ENCODE measurements at regions not wholly inside any gene's neighbourhood (a gene's known extent, or its start where the extent isn't known, plus 50 kb on each side); places are given as distances from the start of the nearest gene placed in this dataset.

GRCh38 chr2:41726364-41726763, 321.5 kb upstream of the PKDCC start:
- ATAC-seq, result no peak
- TF ChIP-seq TBL1XR1 (IDR thresholded peaks at IDR 0.05; ENCODE audit: low read depth, low read length) (no peak), REST (IDR thresholded peaks at IDR 0.05; ENCODE audit: low read depth, low read length) (no peak), ZNF24 (IDR thresholded peaks at IDR 0.05) (no peak), NR2C2 (IDR thresholded peaks at IDR 0.05; ENCODE audit: borderline replicate concordance, control insufficient read depth, insufficient read length, low read depth) (no peak), RCOR1 (conservative IDR thresholded peaks at IDR 0.05; ENCODE audit: low read depth, low read length) (no peak), BRCA1 (IDR thresholded peaks at IDR 0.05; ENCODE audit: low read depth, low read length) (no peak), CBFB (IDR thresholded peaks at IDR 0.05; ENCODE audit: low read depth) (no peak), ZNF687 (IDR thresholded peaks at IDR 0.05) (no peak), IKZF2 (IDR thresholded peaks at IDR 0.05) (no peak), BACH1 (IDR thresholded peaks at IDR 0.05; ENCODE audit: borderline replicate concordance) (no peak)
- TF ChIP-seq, protein P1, sequence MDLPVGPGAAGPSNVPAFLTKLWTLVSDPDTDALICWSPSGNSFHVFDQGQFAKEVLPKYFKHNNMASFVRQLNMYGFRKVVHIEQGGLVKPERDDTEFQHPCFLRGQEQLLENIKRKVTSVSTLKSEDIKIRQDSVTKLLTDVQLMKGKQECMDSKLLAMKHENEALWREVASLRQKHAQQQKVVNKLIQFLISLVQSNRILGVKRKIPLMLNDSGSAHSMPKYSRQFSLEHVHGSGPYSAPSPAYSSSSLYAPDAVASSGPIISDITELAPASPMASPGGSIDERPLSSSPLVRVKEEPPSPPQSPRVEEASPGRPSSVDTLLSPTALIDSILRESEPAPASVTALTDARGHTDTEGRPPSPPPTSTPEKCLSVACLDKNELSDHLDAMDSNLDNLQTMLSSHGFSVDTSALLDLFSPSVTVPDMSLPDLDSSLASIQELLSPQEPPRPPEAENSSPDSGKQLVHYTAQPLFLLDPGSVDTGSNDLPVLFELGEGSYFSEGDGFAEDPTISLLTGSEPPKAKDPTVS (IDR thresholded peaks at IDR 0.05; ENCODE audit: low read depth, low read length), result no peak
- TF ChIP-seq, protein P2, sequence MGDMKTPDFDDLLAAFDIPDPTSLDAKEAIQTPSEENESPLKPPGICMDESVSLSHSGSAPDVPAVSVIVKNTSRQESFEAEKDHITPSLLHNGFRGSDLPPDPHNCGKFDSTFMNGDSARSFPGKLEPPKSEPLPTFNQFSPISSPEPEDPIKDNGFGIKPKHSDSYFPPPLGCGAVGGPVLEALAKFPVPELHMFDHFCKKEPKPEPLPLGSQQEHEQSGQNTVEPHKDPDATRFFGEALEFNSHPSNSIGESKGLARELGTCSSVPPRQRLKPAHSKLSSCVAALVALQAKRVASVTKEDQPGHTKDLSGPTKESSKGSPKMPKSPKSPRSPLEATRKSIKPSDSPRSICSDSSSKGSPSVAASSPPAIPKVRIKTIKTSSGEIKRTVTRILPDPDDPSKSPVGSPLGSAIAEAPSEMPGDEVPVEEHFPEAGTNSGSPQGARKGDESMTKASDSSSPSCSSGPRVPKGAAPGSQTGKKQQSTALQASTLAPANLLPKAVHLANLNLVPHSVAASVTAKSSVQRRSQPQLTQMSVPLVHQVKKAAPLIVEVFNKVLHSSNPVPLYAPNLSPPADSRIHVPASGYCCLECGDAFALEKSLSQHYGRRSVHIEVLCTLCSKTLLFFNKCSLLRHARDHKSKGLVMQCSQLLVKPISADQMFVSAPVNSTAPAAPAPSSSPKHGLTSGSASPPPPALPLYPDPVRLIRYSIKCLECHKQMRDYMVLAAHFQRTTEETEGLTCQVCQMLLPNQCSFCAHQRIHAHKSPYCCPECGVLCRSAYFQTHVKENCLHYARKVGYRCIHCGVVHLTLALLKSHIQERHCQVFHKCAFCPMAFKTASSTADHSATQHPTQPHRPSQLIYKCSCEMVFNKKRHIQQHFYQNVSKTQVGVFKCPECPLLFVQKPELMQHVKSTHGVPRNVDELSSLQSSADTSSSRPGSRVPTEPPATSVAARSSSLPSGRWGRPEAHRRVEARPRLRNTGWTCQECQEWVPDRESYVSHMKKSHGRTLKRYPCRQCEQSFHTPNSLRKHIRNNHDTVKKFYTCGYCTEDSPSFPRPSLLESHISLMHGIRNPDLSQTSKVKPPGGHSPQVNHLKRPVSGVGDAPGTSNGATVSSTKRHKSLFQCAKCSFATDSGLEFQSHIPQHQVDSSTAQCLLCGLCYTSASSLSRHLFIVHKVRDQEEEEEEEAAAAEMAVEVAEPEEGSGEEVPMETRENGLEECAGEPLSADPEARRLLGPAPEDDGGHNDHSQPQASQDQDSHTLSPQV (IDR thresholded peaks at IDR 0.05), result no peak

More at GRCh38 chr2:41726364-41726763, 321.5 kb upstream of the PKDCC start:
- WGBS (ENCODE audit: insufficient coverage, insufficient replicate concordance, low lambda C conversion rate, missing lambda C conversion rate), result 63% methylated on average over 6 of the region's 6 CpGs
- H3K79me2 ChIP-seq (ENCODE audit: control insufficient read depth, insufficient read depth, low read length), result no peaks in the 10 kb centered on the region
- H3K9me3 ChIP-seq (replicated peaks; ENCODE audit: control insufficient read depth, insufficient read depth, low read length), result no peaks in the 10 kb centered on the region
- no peak overlapping the region for H3K4me3 ChIP-seq
- DNase-seq (ENCODE audit: low read depth, low spot score) (no peak), FAIRE-seq (no peak)
- no peak overlapping the region for H3K9ac ChIP-seq (ENCODE audit: control insufficient read depth, insufficient read depth, low read length)
- in situ Hi-C loops (cut with MboI) (no loop called here), intact Hi-C loops (cut with micrococcal nuclease; ENCODE audit: unreplicated experiment) (no loop called here)
- no peaks in the 10 kb centered on the region; a peak in 1 of 4 replicates for H3K27me3 ChIP-seq (replicated peaks in 1 of 2; ENCODE audit: control insufficient read depth in 2 of 2, insufficient read depth in 2 of 2, low read length in 1 of 2)
- BruUV-seq (replicated peaks), result no TSS peak
- H4K20me1 ChIP-seq (ENCODE audit: control insufficient read depth, insufficient read depth), result no peaks in the 10 kb centered on the region
- POLR2A ChIA-PET, result no interaction called here
- no peaks in the 10 kb centered on the region for H3K36me3 ChIP-seq (ENCODE audit: control insufficient read depth in 2 of 2, insufficient read depth in 2 of 2, low read length in 1 of 2)
- RAD21 ChIA-PET (ENCODE audit: unreplicated experiment), result no interaction called here
- no peak overlapping the region for H2AFZ ChIP-seq (ENCODE audit: control insufficient read depth, low read depth, low read length)
- CTCF ChIA-PET, result no interaction called here
- H3K4me1 ChIP-seq (ENCODE audit: control insufficient read depth, insufficient read depth, low read length), result no peaks in the 10 kb centered on the region
- SMC1A ChIA-PET (ENCODE audit: uncharacterized antibody, unreplicated experiment), result no interaction called here
- no peak overlapping the region for H3K4me2 ChIP-seq (ENCODE audit: control insufficient read depth, insufficient read depth)
- no peak overlapping the region for H3K27ac ChIP-seq (ENCODE audit: control insufficient read depth, insufficient read depth)

Data from GM12878 (cell line).